NCI-H1694 (cell line): ENCODE measurements at regions not wholly inside any gene's neighbourhood (a gene's known extent, or its start where the extent isn't known, plus 50 kb on each side); places are given as distances from the start of the nearest gene placed in this dataset.

ENCODE experiments used
- DNase-seq: peaks from one replicate; lab custom pipeline; 2025; lab: John Stamatoyannopoulos, UW

DNA sequence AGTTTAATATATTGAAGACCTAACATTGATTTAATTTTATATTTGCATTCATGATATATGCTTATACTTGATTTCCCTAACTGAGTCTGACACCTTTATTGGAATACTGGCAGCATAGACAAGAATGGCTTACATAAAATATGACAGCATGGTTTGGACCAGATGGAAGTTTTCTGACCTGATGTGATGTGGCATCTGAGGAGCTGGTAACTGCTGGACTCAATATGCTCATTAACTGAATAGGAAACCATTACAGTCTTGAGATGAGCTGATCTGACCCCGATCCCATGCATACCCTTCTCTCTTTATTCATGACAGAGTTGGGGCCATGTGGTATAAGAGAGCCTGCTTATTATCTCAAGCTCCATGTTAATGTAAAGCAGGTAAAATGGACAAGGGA, 604.8 kb upstream of the SEL1L start:
- no peak for DNase-seq

DNA sequence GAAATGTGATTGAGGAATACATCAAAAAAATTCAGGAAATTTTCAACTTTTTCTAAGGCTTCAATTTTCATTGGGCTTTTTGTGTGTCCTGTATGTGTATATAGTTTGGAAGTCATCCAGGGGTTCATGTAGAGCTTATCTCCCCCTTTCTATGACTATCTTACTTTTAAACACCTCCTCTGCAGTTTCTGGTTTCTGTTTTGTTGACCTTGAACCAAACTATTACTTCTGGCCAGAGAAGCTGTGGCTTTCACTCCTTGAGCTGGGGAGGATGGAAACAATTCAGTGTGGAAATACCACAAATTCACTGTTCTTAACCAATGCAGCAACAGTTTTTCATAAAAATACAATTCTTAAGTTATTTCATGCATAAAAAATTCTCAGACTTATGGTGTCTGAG, 613.2 kb upstream of the SEL1L start:
- DNase-seq: no peak

DNA sequence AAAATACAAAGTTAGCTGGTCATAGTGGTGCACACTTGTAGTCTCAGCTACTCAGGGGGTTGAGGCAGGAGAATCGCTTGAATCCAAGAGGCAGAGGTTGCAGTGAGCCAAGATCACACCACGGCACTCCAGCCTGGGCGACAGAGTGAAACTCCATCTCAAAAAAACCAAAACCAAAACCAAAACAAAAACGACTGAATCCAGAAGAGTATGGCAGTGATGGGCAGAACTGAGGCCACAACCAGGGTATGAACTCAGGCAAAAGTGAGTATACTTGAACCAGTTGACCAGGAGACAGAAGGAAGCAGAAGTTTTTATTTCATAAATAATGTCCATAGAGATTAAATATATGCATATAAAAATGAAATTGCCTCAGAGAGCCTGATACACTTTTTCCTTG, 620.0 kb upstream of the SEL1L start:
- no peak for DNase-seq

DNA sequence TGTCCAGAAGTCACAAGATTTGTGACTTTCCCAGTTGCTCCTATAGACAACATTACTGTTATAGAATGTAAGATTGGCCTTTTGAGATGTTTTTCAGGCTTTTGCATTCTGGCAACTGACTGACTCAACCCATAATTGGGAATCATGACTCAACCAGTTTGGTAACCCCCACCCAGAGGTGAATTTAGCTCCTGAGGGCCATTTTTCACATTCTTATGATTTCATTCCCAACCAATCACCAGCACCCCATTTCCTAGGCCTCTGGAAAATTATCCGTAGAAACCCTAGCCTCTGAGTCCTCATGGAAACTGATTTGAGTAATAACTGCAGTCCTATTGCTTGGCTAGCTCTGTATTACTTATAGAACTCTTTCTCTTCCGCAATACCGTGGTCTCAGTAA, 626.0 kb upstream of the SEL1L start:
- no peak for DNase-seq

DNA sequence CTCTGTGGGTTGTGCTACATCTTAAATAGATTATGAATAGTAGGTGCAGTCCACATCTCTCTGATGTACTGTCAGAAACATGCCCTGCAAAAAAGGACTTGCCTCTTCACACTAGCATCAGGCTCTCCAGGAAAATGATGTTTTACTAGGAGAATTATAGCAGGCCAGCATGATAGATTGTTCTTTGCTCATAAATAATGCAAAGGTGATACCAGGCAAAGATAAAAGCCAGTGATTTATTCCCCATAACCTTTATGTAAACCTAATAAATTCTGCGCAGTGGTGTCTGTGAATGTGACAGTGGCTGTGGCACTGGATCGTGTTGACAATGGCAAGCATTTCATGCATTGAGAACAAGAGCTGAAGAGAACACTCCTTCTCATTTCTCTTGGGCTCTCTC, 646.5 kb upstream of the SEL1L start:
- DNase-seq: no peak

DNA sequence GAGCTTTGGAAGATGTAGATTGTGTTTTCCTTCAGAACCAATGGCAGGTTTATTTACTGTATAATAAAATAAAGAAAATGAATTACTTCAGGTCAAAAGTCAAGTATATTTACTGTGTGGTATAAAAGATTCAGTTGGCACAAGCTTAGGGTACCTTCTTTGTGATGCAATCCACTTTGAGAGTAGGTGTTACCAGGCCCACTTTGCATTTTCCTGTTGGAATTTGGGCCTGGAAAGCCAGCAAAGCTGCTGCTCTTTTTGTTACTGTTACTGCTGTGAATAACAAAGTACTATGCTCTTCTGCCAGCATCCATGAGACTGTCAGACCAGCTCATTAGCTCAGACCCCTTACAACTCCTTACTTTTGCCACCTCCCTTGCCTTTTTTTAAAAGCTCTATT, 649.0 kb upstream of the SEL1L start:
- no peak for DNase-seq

DNA sequence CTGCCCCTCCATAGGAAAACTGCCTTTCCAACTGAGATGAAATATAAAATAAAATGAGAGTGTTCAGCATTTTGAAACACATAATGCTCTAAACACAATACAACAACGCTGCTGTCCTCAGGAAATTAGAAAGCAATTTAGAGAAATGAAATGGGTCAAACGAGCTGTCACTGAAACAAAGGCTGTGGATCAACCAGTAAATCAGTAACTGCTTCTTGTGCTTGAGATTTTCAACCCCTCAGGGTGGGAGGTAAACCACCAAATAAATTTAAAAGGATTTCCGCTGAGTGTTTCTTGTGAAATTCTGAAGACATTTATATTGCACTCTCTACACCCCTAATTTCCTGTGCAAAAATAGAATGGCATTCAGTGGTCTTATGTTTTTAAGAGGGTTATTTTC, 657.1 kb upstream of the SEL1L start:
- DNase-seq: no peak

DNA sequence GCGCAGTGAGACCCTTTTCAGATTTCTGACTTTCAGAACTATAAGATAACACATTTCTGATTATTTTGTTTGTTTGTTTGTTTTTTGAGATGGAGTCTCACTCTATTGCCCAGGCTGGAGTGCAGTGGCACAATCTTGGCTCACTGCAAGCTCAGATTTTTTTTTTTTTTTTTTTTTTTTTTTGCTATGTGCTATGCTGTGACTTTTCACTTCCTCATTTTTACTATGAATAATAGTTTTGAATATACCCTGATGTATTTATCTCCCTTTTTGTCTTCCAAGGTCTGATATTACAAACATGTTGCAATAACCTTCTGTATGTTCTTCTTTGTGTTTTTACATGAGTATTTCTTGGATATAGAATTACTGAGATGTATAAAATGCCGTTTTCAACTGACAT, 658.7 kb upstream of the SEL1L start:
- no peak for DNase-seq

DNA sequence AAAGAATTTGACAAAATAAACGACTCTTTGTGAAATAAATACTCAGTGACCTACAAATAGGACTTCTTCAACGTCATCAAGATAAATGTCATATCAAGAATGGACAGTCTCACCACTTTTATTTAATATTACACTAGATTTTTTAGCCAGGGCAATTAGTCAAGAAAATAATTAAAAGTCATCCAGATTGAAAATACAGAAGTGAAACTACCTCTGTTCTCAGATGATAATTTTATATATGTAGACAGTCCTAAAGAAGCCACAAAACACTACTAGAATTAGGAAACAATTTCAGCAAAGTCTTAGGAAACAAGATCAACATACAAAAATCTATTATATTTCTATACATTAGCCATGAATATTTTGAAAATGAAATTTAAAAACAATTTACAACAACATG, 689.6 kb upstream of the SEL1L start:
- DNase-seq: no peak

DNA sequence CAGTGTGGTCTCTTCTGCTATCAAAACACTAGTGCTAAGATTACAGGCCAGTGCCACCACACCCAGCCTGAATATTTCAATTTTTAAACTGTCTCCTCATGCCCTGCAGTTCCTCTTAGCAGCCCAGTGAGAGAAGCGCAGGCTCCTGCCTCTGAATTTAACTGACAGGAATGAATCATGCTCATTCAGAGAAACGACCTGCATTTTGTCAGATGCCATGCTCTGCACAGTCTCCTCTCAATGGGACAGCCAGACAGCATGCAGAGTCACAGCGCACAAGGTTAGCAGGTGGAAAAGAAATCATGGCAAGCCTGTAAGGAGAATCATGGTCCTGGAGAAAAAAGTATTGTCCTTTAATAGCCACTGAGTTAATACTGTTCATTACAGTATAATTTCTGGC, 691.0 kb upstream of the SEL1L start:
- DNase-seq: no peak

DNA sequence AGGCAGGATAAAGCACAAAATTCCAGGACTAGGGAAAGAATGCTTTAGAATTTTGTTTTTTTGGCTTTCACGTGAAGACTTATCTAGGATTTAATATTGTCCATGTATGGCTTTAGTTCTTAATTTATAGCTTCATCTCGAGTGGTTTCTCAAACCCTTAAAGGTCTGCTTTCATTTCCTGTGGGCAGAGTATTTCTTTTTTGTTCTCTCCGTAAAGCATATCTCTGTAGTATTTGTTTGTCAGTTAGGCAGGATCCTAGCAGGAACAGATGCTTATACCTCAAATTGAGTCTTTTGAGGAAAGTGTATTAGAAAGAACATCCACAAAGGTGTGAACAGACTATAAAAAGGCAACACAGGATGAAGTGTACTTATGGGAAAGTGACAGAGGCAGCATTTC, 697.1 kb upstream of the SEL1L start:
- no peak for DNase-seq

DNA sequence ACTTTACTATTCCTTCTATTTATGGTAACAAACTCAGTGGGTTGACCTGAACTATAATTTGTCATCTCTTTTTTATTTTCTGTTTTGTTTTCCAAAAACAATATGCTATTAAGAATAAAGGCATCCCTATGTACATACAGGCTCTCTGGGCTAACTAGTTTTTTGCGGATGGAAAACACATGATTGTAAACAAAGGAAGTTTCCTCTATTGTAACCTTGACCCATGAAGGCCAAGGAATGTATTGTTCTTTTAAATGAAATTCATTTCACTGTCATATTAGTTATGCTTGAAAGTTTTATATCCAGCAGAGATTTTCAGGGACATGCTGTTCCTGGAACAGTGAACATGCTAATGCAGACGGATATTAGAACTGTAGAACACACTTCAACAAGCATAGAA, 705.0 kb upstream of the SEL1L start:
- no peak for DNase-seq

DNA sequence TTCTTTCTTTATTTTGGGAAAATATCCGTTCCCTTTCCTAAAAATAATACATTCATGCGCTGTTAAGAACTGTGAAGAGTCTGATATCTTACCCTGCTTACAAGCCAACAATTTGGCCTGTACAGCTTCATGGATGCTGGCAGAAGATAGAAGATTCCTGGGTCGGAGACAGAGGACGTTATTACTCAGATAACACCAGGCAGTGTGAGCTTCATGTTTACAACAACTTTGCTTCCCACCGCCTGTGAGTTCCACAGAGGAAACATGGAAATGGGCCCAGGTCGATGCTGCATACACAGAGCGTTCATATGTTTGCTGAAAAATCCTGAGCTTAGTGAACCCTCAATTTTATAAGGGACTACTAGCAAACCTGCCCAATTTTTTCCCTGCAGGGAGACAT, 705.6 kb upstream of the SEL1L start:
- no peak for DNase-seq

DNA sequence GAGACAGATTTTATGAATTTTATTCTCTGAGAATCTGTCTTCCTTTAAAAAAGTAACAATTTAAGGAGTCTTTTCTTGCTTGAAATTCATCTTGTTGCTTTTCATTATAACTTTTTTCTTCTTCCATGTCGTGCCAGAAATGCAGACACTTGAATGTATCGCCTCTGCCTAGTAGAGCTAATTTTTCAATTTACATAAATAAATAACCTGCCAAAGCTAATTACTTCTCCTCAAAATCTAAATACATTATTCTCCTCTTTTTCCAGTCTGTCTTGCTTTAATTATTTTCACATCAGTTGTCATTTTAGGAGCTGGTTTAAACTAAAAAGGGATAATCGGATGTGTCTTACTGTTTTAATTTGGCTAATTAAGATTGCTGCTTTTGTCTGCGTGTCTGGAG, 711.1 kb upstream of the SEL1L start:
- no peak for DNase-seq

DNA sequence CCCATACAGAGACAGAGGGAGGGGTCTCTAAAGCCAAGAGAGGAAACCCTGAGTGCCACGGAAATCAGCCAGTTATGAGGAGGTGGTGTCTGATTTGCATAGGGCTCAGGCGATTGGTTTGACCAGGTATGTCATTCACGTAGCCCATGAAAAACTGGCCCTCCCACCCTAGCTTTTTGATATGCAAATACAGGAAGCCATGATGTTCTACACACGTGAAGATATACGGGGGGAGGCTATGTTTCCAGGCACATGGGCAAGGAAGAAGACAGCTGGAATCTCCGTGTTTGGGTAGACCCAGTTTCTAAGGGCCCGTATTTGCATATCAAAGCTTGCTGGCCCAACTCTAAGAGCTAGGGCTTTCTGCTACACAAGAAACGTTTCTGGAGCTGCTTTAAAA, 717.8 kb upstream of the SEL1L start:
- DNase-seq: no peak

DNA sequence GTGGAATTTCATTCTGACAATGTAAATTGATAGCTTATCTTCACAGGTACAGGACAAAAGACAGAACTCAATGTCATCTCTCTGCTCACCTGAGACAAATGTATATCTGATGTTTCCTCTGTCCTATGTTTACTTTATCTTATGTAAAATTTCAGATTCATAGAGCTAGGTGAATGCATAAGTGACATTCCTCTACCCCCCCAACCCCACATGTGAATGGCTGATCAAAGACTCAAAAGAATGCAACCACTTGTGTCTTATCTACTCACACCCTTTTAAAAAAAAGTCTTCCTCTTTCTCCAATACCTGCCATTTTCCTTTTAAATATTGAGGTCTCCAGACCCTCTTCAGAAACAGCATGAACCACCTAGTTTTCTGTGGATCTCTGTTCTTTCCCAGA, 736.6 kb upstream of the SEL1L start:
- no peak for DNase-seq

DNA sequence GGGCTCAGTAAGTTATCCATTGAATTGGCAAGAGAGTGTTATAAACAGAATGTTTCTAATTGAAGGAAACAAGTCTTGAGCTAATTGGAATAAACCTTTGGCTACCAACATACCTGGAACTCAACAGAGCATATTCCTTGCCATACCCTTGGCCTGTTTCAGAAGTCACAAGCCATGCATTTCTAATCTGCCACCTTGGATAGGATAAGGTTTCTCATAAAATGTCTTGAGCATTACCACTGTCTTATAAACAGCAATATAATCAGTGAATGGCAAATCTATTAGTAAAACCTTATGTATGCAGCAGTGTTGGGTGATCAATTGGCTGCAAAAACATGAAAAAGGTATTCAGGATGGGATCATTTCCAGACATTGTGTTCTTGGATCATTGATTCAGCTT, 765.2 kb upstream of the SEL1L start:
- no peak for DNase-seq

DNA sequence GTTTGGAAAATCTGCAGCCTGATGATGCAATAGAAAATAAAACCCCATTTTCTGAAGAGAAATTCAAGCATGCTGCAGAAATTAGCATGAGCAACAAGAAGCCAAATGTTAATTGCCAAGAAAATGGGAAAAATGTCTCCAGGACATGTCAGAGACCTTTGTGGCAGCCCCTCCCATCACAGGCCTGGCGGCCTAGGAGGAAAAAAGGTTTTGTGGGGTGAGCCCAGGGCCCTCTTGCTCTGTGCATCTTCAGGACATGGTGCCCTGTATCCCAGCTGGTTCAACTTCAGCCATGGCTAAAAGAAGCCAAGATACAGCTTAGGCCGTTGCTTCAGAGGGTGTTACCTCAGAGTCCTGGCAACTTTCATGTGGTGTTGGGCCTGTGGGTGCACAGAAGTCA, 775.5 kb upstream of the SEL1L start:
- DNase-seq: no peak

DNA sequence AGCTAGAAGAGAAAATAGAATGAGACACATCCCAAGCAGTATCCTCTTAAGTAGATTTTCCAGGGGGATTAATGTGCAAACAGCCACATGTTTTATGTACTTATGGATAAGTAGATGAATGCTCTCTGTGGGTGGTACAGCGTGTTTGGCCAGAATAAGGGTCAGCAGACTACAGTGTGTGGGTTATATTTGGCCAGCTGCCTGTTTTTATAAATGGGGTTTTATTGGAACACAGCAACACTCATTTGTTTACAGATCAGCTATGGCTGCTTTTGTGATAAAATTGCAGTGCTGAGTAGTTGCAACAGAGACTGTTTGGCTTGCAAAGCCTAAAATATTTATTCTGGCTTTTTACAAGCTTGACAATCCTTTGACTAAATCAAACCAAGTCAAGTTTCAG, 780.2 kb upstream of the SEL1L start:
- no peak for DNase-seq

DNA sequence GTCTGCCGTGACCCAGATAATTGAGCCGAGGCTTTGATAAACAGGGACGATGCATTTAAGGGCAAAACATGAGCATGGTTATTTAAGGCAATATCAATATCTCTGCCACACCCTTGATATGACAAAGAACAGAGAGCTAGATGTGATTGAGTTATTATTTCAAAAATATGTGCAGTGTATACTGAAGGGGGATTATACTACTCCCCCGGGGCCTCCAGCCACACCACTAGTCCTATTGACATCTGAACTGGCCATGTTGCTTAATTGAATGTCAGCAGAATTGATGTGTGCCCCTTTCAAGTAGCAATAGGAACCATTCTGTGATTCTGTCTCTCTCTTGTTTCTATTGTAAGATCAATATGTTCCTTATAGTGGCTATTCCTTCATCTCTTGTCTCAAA, 794.8 kb upstream of the SEL1L start:
- no peak for DNase-seq

DNA sequence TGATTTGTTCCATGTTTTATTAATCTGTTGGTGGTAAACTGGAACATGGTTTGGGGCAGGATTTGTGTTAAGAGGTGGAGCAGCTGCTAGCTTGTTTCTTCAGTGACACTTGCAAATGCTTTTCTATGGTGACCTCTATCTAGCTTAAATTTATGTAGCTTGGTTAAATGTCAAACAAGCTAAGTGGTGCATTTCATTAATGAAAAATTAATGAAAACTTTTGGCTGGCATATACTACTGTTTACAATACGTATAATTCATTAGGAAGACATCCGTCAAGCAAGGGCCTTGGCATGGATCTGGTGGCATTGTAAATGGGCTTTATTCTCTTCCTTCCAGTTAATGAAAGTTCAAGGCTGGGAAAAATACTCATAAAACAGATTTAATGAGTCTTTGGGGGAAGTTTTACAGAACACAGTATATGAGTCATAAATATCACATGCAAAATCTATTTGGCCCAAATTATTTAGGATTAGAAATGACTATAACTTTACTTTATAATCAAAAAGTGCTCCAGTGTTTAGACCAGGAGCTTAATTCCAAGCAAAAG, 807.7 kb upstream of the SEL1L start:
- DNase-seq: no peak

DNA sequence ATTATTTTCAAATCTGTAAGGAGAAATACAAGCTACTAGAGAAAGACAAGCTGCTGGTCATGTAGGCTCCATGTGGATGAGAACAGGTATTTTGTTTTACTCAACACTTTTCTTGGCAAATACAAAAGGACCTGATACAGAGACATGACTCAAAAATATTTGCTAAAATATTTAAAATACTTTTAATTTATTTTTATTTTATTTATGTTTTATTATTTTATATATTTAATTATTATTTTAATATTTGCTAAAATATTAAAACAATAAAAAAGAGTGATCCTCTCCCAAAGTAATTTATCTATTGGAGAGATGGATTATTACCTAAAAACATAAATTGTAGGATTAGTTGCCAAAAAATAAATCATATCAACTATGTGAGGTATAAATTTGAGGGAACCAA, 808.9 kb upstream of the SEL1L start:
- no peak for DNase-seq

DNA sequence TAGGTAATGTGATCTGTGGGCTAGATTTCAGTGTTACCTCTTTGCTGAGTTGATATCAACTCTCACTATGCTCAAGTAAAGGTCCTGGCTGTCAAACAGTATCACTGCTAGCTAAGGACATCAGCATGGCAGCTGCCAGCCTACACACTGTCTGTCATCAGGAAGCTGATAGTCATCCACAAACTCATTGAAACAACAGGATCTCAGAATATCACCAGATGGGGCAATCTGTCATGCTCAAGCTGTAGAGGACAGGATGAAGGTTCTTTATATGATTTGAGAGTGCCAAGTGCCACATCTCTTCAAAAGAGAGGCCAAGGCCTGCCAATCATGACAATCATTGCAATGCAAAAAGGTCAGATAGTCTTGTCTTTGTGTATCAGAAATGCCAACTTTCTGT, 811.5 kb upstream of the SEL1L start:
- peak; percentile 86 for DNase-seq

DNA sequence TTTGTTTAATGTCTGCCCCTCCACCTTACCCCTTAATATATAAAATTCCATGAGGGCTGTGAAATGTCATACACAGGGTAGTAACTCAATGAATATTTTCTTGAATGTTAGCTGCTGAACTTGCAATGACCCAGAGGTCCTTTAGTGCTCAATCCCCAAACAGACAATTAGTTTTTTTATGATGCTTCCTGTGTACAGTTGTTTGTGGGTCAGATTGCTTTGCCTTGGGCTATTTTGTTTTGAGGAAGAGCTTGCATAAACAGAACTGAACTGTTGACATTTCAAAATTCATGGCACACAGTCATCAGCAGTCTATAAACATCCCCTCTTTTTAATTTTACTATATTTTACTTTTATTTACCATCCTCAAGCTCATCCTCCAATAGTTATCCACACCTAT, 820.5 kb upstream of the SEL1L start:
- no peak for DNase-seq

DNA sequence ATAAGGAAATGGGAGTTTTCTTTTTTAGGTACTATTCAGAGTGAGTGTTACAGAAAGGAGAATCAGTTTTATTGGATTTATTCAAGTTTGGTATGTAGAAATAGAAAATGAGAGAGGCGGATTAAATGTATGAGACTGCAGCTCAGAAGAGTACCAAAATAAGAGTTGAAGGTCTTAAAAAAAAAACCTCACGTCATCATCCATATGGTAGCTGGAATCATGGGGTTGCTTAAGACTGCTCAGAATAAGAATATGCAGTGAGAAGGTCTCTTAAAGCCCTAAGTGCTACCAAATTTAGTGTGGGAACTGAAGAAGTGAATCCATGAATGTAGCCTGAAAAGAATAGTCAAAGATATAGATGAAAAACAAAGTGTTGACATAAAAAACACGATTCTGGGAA, 825.5 kb upstream of the SEL1L start:
- no peak for DNase-seq
